HL-60 (cell line): ENCODE measurements at regions not wholly inside any gene's neighbourhood (a gene's known extent, or its start where the extent isn't known, plus 50 kb on each side); places are given as distances from the start of the nearest gene placed in this dataset.

Experiments
- DNase-seq, 2 experiments: peaks; one replicate each; pipeline ENCODE4 v3.0.0-alpha.2; 2010 to 2020; ENCODE audit warnings: low read depth in 1 of 2, low spot score in 1 of 2
- H3K27ac ChIP-seq: fragments of 250-450 bp; sonication (Bioruptor Pico); replicated peaks from 2 replicates; pipeline ENCODE4 v1.5.1; 2020; ENCODE audit warnings: mild to moderate bottlenecking, moderate library complexity
- H3K27me3 ChIP-seq: fragments of 250-450 bp; sonication (Bioruptor Pico); 2 replicates; pipeline ENCODE4 v1.5.1; 2021; ENCODE audit warnings: mild to moderate bottlenecking, moderate library complexity; ENCODE audit not compliant: insufficient read depth, poor library complexity, severe bottlenecking
- H3K4me3 ChIP-seq: replicated peaks from 2 replicates; pipeline ENCODE4 v1.5.1; 2011; ENCODE audit warnings: mild to moderate bottlenecking, control low read depth, low read length; ENCODE audit not compliant: insufficient read depth
- GABPA ChIP-seq: IDR thresholded peaks from 2 replicates; pipeline ENCODE4 v1.6.1; 2012; ENCODE audit warnings: low read depth
- POLR2AphosphoS5 ChIP-seq: IDR thresholded peaks from 2 replicates; pipeline ENCODE4 v1.6.1; 2012; ENCODE audit warnings: low read depth
- REST ChIP-seq: IDR thresholded peaks from 2 replicates; pipeline ENCODE4 v1.6.1; 2012; ENCODE audit warnings: low read depth; ENCODE audit not compliant: insufficient replicate concordance
- SPI1 ChIP-seq: IDR thresholded peaks from 2 replicates; pipeline ENCODE4 v1.6.1; 2012; ENCODE audit warnings: low read depth, mild to moderate bottlenecking, borderline replicate concordance
- TF ChIP-seq, protein P1 (sequence below): IDR thresholded peaks from one replicate; pipeline ENCODE4 v1.5.1; 2011; ENCODE audit warnings: low read length, control low read depth, inconsistent platforms; ENCODE audit not compliant: insufficient read depth

DNA sequence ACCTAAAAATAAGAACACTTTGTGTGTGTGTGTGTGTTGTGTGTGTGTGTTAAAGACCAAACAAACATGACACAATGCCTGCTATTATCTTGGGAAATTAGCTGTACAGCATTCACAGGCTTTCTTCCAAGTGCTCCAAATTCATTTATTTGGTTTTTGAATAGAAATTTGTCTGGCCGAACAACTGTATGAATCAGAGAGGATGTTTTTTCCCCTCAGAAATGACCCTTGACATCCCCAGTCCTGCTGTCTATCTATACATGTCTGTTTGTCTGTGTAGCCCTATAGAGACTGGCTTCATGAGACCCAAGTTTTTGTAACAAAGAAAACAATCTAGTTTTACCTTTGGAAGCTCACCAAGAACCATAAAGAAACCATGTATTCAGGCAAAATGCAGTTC is 549.8 kb downstream of the NSUN3 start:
- DNase-seq = no peak
- H3K4me3 ChIP-seq = no peak overlapping the region
- TF ChIP-seq SPI1 (no peak), REST (no peak), GABPA (no peak), POLR2AphosphoS5 (no peak)
- TF ChIP-seq, protein P1, sequence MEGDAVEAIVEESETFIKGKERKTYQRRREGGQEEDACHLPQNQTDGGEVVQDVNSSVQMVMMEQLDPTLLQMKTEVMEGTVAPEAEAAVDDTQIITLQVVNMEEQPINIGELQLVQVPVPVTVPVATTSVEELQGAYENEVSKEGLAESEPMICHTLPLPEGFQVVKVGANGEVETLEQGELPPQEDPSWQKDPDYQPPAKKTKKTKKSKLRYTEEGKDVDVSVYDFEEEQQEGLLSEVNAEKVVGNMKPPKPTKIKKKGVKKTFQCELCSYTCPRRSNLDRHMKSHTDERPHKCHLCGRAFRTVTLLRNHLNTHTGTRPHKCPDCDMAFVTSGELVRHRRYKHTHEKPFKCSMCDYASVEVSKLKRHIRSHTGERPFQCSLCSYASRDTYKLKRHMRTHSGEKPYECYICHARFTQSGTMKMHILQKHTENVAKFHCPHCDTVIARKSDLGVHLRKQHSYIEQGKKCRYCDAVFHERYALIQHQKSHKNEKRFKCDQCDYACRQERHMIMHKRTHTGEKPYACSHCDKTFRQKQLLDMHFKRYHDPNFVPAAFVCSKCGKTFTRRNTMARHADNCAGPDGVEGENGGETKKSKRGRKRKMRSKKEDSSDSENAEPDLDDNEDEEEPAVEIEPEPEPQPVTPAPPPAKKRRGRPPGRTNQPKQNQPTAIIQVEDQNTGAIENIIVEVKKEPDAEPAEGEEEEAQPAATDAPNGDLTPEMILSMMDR = no peak

DNA sequence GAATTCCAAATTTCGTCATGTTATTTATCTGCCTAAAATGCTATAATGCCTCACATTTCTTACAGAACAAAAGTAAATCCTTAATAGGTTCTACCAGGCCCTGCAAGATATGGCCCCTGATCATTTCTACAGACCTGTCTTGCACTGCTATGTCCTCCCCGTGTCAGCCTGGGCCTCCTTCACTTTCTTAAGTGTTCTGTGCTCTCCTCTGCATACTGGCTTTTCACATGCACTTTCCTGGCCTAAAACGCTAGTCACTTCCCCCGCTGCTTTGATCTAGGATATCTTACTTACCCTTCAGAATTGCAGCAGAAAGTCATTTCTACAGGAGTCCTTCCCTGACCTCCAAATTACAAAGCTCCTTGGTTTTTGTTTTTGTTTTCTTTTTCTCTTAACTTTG is 551.3 kb downstream of the NSUN3 start:
- Histone ChIP-seq H3K4me3 (no peak overlapping the region), H3K27ac (no peak overlapping the region), H3K27me3 (no peaks in the 10 kb centered on the region)
- DNase-seq = no peak
- TF ChIP-seq SPI1 (no peak), REST (no peak), POLR2AphosphoS5 (no peak), GABPA (no peak)
- TF ChIP-seq, protein P1 = no peak

More for the DNA sequence above, 549.8 kb downstream of the NSUN3 start:
- Histone ChIP-seq H3K27me3 (no peaks in the 10 kb centered on the region), H3K27ac (no peak overlapping the region)

DNA sequence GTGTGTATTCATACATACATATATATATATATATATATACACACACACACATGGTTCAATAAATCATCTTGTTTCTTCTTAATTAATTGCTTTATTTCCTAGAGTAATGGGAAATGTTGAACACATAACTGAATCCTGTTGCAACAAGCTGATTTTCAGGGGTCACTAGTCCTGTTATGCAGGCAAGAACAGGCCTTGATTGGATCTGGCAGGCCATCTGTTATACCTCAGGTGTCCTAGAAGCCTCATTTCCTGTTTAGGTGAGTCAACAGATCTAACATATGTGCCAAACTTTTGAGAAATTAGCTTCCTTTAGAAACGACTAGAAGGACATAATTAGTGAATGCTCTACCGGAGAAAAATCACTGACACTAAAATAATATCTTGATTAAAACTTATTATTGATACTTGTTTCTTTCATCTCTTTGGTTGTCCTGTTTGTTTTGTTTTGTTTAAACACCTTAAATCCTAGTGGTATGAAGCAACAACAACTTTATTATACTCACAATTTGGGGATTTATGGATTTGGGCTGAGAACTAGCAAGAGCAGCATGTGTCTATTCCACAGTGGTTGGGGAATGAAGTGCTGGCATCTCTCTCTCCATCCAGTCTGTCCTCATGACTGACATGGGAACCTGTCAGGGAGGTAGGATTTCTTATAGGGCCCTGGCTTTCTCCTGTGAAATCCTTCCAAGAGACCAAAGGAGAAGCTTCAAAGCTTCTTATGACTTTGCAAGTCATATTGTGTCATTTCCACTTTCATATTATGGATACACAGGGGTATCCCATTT is 552.6 kb downstream of the NSUN3 start:
- TF ChIP-seq POLR2AphosphoS5 (no peak), SPI1 (no peak), GABPA (no peak), REST (no peak)
- TF ChIP-seq, protein P1 = no peak
- DNase-seq = no peak

More for the DNA sequence above, 552.6 kb downstream of the NSUN3 start:
- no peaks in the 10 kb centered on the region for H3K27me3 ChIP-seq
- no peak overlapping the region for H3K27ac ChIP-seq
- H3K4me3 ChIP-seq = no peak overlapping the region
